CD4-positive, CD25-positive, alpha-beta regulatory T cell (primary cell): ENCODE measurements at regions not wholly inside any gene's neighbourhood (a gene's known extent, or its start where the extent isn't known, plus 50 kb on each side); places are given as distances from the start of the nearest gene placed in this dataset.

Source experiments
- ATAC-seq, 2 donors: fragments of 150-1000 bp; cut with Tn5 transposase; one replicate each; pipeline ENCODE4 v1.10.0; 2021; ENCODE audit warnings: low read depth in 2 of 2, moderate number of reproducible peaks in 2 of 2, moderate library complexity in 1 of 2
- DNase-seq, 3 donors: peaks; one replicate each; pipeline versions ENCODE4 v3.0.0 to v3.0.0-alpha.2; 2012 to 2022; ENCODE audit warnings: mixed read lengths in 1 of 3
- H3K27ac ChIP-seq: one replicate; pipeline ENCODE4 v1.7.0; 2013; ENCODE audit warnings: mild to moderate bottlenecking, low read length; ENCODE audit not compliant: insufficient read depth, poor library complexity, severe bottlenecking
- H3K27me3 ChIP-seq: one replicate; pipeline ENCODE4 v1.7.0; 2013; ENCODE audit warnings: low read length; ENCODE audit not compliant: control insufficient read depth, insufficient read depth
- H3K36me3 ChIP-seq: one replicate; pipeline ENCODE4 v1.7.0; 2013; ENCODE audit warnings: mild to moderate bottlenecking, low read length, moderate library complexity; ENCODE audit not compliant: control insufficient read depth, insufficient read depth
- H3K4me1 ChIP-seq: 2 replicates; pipeline ENCODE4 v1.7.0; 2013; ENCODE audit warnings: mild to moderate bottlenecking, low read length; ENCODE audit not compliant: insufficient read depth, control insufficient read depth, poor library complexity, severe bottlenecking
- H3K4me3 ChIP-seq: one replicate; pipeline ENCODE4 v1.7.0; 2013; ENCODE audit warnings: low read depth, mild to moderate bottlenecking, low read length, moderate library complexity
- H3K9me3 ChIP-seq, 2 experiments: 1 replicate in 1 of 2; 2 replicates in 1 of 2; pipeline ENCODE4 v1.7.0; 2013; ENCODE audit warnings: low read length in 2 of 2, mild to moderate bottlenecking in 1 of 2, moderate library complexity in 1 of 2; ENCODE audit not compliant: control insufficient read depth in 2 of 2
- H3K27ac Mint-ChIP-seq, 3 donors: one replicate each; pipeline ENCODE4 v1.8.0; 2020 to 2022; ENCODE audit warnings: mild to moderate bottlenecking in 3 of 3, mixed read lengths in 3 of 3, moderate library complexity in 2 of 3
- H3K27me3 Mint-ChIP-seq: one replicate; pipeline ENCODE4 v1.8.0; 2022; ENCODE audit warnings: mild to moderate bottlenecking, mixed read lengths
- H3K36me3 Mint-ChIP-seq: one replicate; pipeline ENCODE4 v1.8.0; 2020; ENCODE audit warnings: mixed read lengths
- H3K4me1 Mint-ChIP-seq, 4 donors: one replicate each; pipeline ENCODE4 v1.8.0; 2020 to 2022; ENCODE audit warnings: mixed read lengths in 4 of 4, mild to moderate bottlenecking in 1 of 4
- H3K4me3 Mint-ChIP-seq, 4 donors: one replicate each; pipeline ENCODE4 v1.8.0; 2020 to 2022; ENCODE audit warnings: mild to moderate bottlenecking in 4 of 4, mixed read lengths in 4 of 4, moderate library complexity in 3 of 4
- H3K9me3 Mint-ChIP-seq, 7 donors: one replicate each; pipeline ENCODE4 v1.8.0; 2020 to 2022; ENCODE audit warnings: mixed read lengths in 7 of 7, mild to moderate bottlenecking in 3 of 7, moderate library complexity in 2 of 7

- Mint-ChIP-seq H3K27ac (no peak overlapping the region), H3K27me3 (no peaks in the 10 kb centered on the region), H3K4me1 (no peaks in the 10 kb centered on the region), H3K9me3 (peaks cover 2 to 27% (median 10%) of the 10 kb centered on the region in 7 donors), H3K4me3 (no peak overlapping the region), H3K36me3 (no peaks in the 10 kb centered on the region)
- no peak overlapping the region for H3K4me3 ChIP-seq
- H3K27ac ChIP-seq: no peak overlapping the region
- H3K4me1 ChIP-seq: no peaks in the 10 kb centered on the region
- H3K36me3 ChIP-seq: no peaks in the 10 kb centered on the region
- no peaks in the 10 kb centered on the region for H3K27me3 ChIP-seq
- ATAC-seq (no peak), DNase-seq (no peak)
- peaks cover 0 to 4% of the 10 kb centered on the region in 2 experiments for H3K9me3 ChIP-seq
These were observed 464.2 kb upstream of the PIK3C3 start for GRCh38 chr18:41490861-41491260.

- H3K27me3 ChIP-seq: no peaks in the 10 kb centered on the region
- ATAC-seq (no peak), DNase-seq (no peak)
- peaks cover 2 to 10% of the 10 kb centered on the region in 2 experiments for H3K9me3 ChIP-seq
- H3K4me3 ChIP-seq: no peak overlapping the region
- Mint-ChIP-seq H3K27me3 (no peaks in the 10 kb centered on the region), H3K4me1 (no peaks in the 10 kb centered on the region), H3K27ac (no peak overlapping the region), H3K9me3 (peaks cover 4 to 29% (median 10%) of the 10 kb centered on the region in 7 donors), H3K4me3 (no peak overlapping the region), H3K36me3 (no peaks in the 10 kb centered on the region)
- H3K36me3 ChIP-seq: no peaks in the 10 kb centered on the region
- H3K27ac ChIP-seq: no peak overlapping the region
- no peaks in the 10 kb centered on the region for H3K4me1 ChIP-seq
These were observed 468.5 kb upstream of the PIK3C3 start for GRCh38 chr18:41486575-41486974.

GRCh38 chr18:41484069-41484468 is 471.0 kb upstream of the PIK3C3 start:
- Histone ChIP-seq H3K9me3 (peaks cover 2 to 10% of the 10 kb centered on the region in 2 experiments), H3K27me3 (no peaks in the 10 kb centered on the region), H3K4me1 (no peaks in the 10 kb centered on the region), H3K4me3 (no peak overlapping the region), H3K36me3 (no peaks in the 10 kb centered on the region), H3K27ac (no peak overlapping the region)
- no peak for ATAC-seq
- no peak for DNase-seq
- H3K36me3 Mint-ChIP-seq: no peaks in the 10 kb centered on the region
- peaks cover 0 to 15% (median 5%) of the 10 kb centered on the region in 7 donors for H3K9me3 Mint-ChIP-seq
- no peaks in the 10 kb centered on the region for H3K4me1 Mint-ChIP-seq
- H3K27ac Mint-ChIP-seq: no peak overlapping the region
- H3K4me3 Mint-ChIP-seq: no peak overlapping the region
- H3K27me3 Mint-ChIP-seq: no peaks in the 10 kb centered on the region

GRCh38 chr18:41482501-41482900 is 472.5 kb upstream of the PIK3C3 start:
- H3K4me1 Mint-ChIP-seq: no peaks in the 10 kb centered on the region
- Histone ChIP-seq H3K4me1 (no peaks in the 10 kb centered on the region), H3K27ac (no peak overlapping the region), H3K4me3 (no peak overlapping the region), H3K27me3 (no peaks in the 10 kb centered on the region), H3K36me3 (no peaks in the 10 kb centered on the region), H3K9me3 (peaks cover 2 to 10% of the 10 kb centered on the region in 2 experiments)
- no peak for DNase-seq
- H3K27ac Mint-ChIP-seq: no peak overlapping the region
- H3K36me3 Mint-ChIP-seq: no peaks in the 10 kb centered on the region
- no peak for ATAC-seq
- H3K27me3 Mint-ChIP-seq: no peaks in the 10 kb centered on the region
- no peak overlapping the region for H3K4me3 Mint-ChIP-seq
- H3K9me3 Mint-ChIP-seq: peaks cover 2 to 18% (median 5%) of the 10 kb centered on the region in 7 donors

- ATAC-seq (no peak), DNase-seq (no peak)
- no peaks in the 10 kb centered on the region for H3K4me1 ChIP-seq
- no peaks in the 10 kb centered on the region for H3K36me3 ChIP-seq
- peaks cover 0 to 22% (median 4%) of the 10 kb centered on the region in 7 donors for H3K9me3 Mint-ChIP-seq
- no peaks in the 10 kb centered on the region for H3K4me1 Mint-ChIP-seq
- H3K27ac Mint-ChIP-seq: no peak overlapping the region
- H3K9me3 ChIP-seq: no peaks in the 10 kb centered on the region
- H3K4me3 ChIP-seq: no peak overlapping the region
- H3K27me3 Mint-ChIP-seq: no peaks in the 10 kb centered on the region
- no peak overlapping the region for H3K27ac ChIP-seq
- H3K36me3 Mint-ChIP-seq: no peaks in the 10 kb centered on the region
- no peaks in the 10 kb centered on the region for H3K27me3 ChIP-seq
- H3K4me3 Mint-ChIP-seq: no peak overlapping the region
These were observed 488.4 kb upstream of the PIK3C3 start for GRCh38 chr18:41466436-41467160.

- no peaks in the 10 kb centered on the region for H3K4me1 Mint-ChIP-seq
- H3K4me3 Mint-ChIP-seq: no peak overlapping the region
- no peak overlapping the region for H3K4me3 ChIP-seq
- H3K27me3 ChIP-seq: no peaks in the 10 kb centered on the region
- no peaks in the 10 kb centered on the region for H3K4me1 ChIP-seq
- H3K27ac ChIP-seq: no peak overlapping the region
- H3K9me3 ChIP-seq: no peaks in the 10 kb centered on the region
- H3K27ac Mint-ChIP-seq: no peak overlapping the region
- DNase-seq (no peak), ATAC-seq (no peak)
- peaks cover 0 to 22% (median 4%) of the 10 kb centered on the region in 7 donors for H3K9me3 Mint-ChIP-seq
- no peaks in the 10 kb centered on the region for H3K36me3 Mint-ChIP-seq
- H3K36me3 ChIP-seq: no peaks in the 10 kb centered on the region
- H3K27me3 Mint-ChIP-seq: no peaks in the 10 kb centered on the region
These were observed 489.6 kb upstream of the PIK3C3 start for GRCh38 chr18:41465386-41465785.

GRCh38 chr18:41464278-41464677 is 490.8 kb upstream of the PIK3C3 start:
- H3K27me3 Mint-ChIP-seq: no peaks in the 10 kb centered on the region
- ATAC-seq (no peak), DNase-seq (no peak)
- Histone ChIP-seq H3K4me3 (no peak overlapping the region), H3K9me3 (no peaks in the 10 kb centered on the region), H3K36me3 (no peaks in the 10 kb centered on the region), H3K27ac (no peak overlapping the region), H3K4me1 (no peaks in the 10 kb centered on the region), H3K27me3 (no peaks in the 10 kb centered on the region)
- no peaks in the 10 kb centered on the region for H3K36me3 Mint-ChIP-seq
- H3K9me3 Mint-ChIP-seq: peaks cover 0 to 19% (median 4%) of the 10 kb centered on the region in 7 donors
- no peaks in the 10 kb centered on the region for H3K4me1 Mint-ChIP-seq
- no peak overlapping the region for H3K27ac Mint-ChIP-seq
- no peak overlapping the region for H3K4me3 Mint-ChIP-seq

- H3K36me3 ChIP-seq: no peaks in the 10 kb centered on the region
- DNase-seq: no peak
- no peaks in the 10 kb centered on the region for H3K4me1 ChIP-seq
- H3K27ac Mint-ChIP-seq: no peak overlapping the region
- no peaks in the 10 kb centered on the region for H3K27me3 ChIP-seq
- peaks cover 0 to 18% (median 4%) of the 10 kb centered on the region in 7 donors for H3K9me3 Mint-ChIP-seq
- no peaks in the 10 kb centered on the region for H3K36me3 Mint-ChIP-seq
- ATAC-seq: no peak
- no peaks in the 10 kb centered on the region for H3K9me3 ChIP-seq
- no peaks in the 10 kb centered on the region for H3K27me3 Mint-ChIP-seq
- H3K27ac ChIP-seq: no peak overlapping the region
- H3K4me3 ChIP-seq: no peak overlapping the region
- no peaks in the 10 kb centered on the region for H3K4me1 Mint-ChIP-seq
- no peak overlapping the region for H3K4me3 Mint-ChIP-seq
These were observed 492.1 kb upstream of the PIK3C3 start for GRCh38 chr18:41462946-41463345.
